GM18511 (cell line): ENCODE measurements at regions not wholly inside any gene's neighbourhood (a gene's known extent, or its start where the extent isn't known, plus 50 kb on each side); places are given as distances from the start of the nearest gene placed in this dataset.
"Not testable (repeated sequence)": the region's sequence is repeated elsewhere in the genome, so short reads cannot be mapped to it uniquely, and the experiment has no call there.

Experiments used
- ATAC-seq: cut with Tn5 transposase; IDR thresholded peaks from one replicate; pipeline ENCODE4 v1.9.1; 2021; ENCODE audit warnings: mild to moderate bottlenecking, moderate library complexity; ENCODE audit not compliant: unreplicated experiment

GRCh38 chr6:156250593-156250992 is 526.6 kb upstream of the ARID1B start:
- ATAC-seq: no peak

- no peak for ATAC-seq
Observed at GRCh38 chr6:156242206-156242605, 535.0 kb upstream of the ARID1B start.

- ATAC-seq: no peak
Observed at GRCh38 chr6:156231026-156231765, 546.0 kb upstream of the ARID1B start.

GRCh38 chr6:156219973-156220372 is 557.2 kb upstream of the ARID1B start:
- ATAC-seq: no peak

GRCh38 chr6:156205678-156206077 is 571.5 kb upstream of the ARID1B start:
- ATAC-seq: no peak

- no peak for ATAC-seq
Observed at GRCh38 chr6:156199182-156199581, 578.0 kb upstream of the ARID1B start.

GRCh38 chr6:156197513-156197912 is 579.7 kb upstream of the ARID1B start:
- ATAC-seq: no peak

- ATAC-seq: no peak
Observed at GRCh38 chr6:156194981-156195380, 582.2 kb upstream of the ARID1B start.

- ATAC-seq: no peak
Observed at GRCh38 chr6:156193381-156193780, 583.8 kb upstream of the ARID1B start.

GRCh38 chr6:156191895-156192294 is 585.3 kb upstream of the ARID1B start:
- no peak for ATAC-seq

GRCh38 chr6:156191390-156191789 is 585.8 kb upstream of the ARID1B start:
- not testable (repeated sequence) for ATAC-seq

- ATAC-seq: no peak
Observed at GRCh38 chr6:156190270-156190669, 586.9 kb upstream of the ARID1B start.

GRCh38 chr6:156189714-156190113 is 587.5 kb upstream of the ARID1B start:
- ATAC-seq: no peak

GRCh38 chr6:156189195-156189594 is 588.0 kb upstream of the ARID1B start:
- no peak for ATAC-seq

GRCh38 chr6:156185113-156185512 is 592.1 kb upstream of the ARID1B start:
- ATAC-seq: no peak

GRCh38 chr6:156183678-156184077 is 593.5 kb upstream of the ARID1B start:
- ATAC-seq: no peak

- no peak for ATAC-seq
Observed at GRCh38 chr6:156182356-156182755, 594.8 kb upstream of the ARID1B start.

- ATAC-seq: no peak
Observed at GRCh38 chr6:156181506-156181905, 595.7 kb upstream of the ARID1B start.

GRCh38 chr6:156175971-156176421 is 601.2 kb upstream of the ARID1B start:
- ATAC-seq: no peak

- ATAC-seq: no peak
Observed at GRCh38 chr6:156175433-156175832, 601.7 kb upstream of the ARID1B start.

- ATAC-seq: no peak
Observed at GRCh38 chr6:156174031-156174890, 602.9 kb upstream of the ARID1B start.

- no peak for ATAC-seq
Observed at GRCh38 chr6:156169371-156169770, 607.8 kb upstream of the ARID1B start.
